ENCODE measurements at regions not wholly inside any gene's neighbourhood (a gene's known extent, or its start where the extent isn't known, plus 50 kb on each side); places are given as distances from the start of the nearest gene placed in this dataset.

DNA sequence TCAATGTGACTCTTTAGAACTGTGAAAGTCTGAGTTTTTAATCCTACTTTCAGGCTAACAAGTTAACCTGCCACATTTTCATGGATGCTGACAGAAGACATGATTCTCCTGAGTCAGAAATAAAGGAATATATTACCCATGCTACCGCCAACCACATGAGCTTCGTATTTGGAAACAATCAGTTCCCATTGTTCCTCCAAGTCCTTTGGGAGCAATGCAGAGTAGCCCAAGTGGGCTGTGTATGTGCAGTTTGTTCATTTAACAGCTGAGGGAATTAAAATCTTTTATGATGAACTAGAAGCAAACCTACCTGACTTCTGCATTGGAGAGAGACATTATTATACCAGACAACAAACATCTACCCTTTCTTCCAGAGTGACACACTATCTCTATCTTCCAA lies 169.3 kb upstream of the BET1 start:
- no peak overlapping the region for H3K27ac Mint-ChIP-seq
- WGBS (ENCODE audit: insufficient coverage), result no CpG with 5 or more reads among the region's 2 CpGs
- no peaks in the 10 kb centered on the region for H3K9me3 ChIP-seq (replicated peaks in 1 of 2; ENCODE audit: control insufficient read depth in 1 of 2, insufficient read depth in 1 of 2, low read length in 2 of 2)
- no peak for TF ChIP-seq CTCF (IDR thresholded peaks at IDR 0.05)
- no peaks in the 10 kb centered on the region for H3K36me3 ChIP-seq (replicated peaks in 1 of 2; ENCODE audit: control insufficient read depth in 1 of 2, insufficient read depth in 2 of 2, low read length in 2 of 2)
- H3K4me3 ChIP-seq (replicated peaks in 1 of 3; ENCODE audit: low read depth in 2 of 3, low read length in 3 of 3), result no peak overlapping the region
- H3K27me3 ChIP-seq (ENCODE audit: control insufficient read depth in 2 of 2, insufficient read depth in 2 of 2, low read length in 2 of 2), result no peaks in the 10 kb centered on the region
- H3K9ac ChIP-seq (ENCODE audit: insufficient read depth, low read length, poor library complexity, severe bottlenecking), result no peak overlapping the region
- H3K4me2 ChIP-seq (replicated peaks; ENCODE audit: extremely low read depth, low read length, poor library complexity, severe bottlenecking), result no peak overlapping the region
- no peaks in the 10 kb centered on the region for H4K20me1 ChIP-seq (ENCODE audit: insufficient read depth, low read length)
- no peak overlapping the region for H3K4me3 Mint-ChIP-seq
- no peak overlapping the region for H2AFZ ChIP-seq (ENCODE audit: insufficient read depth, low read depth, low read length, poor library complexity, severe bottlenecking)
- no peak overlapping the region for H3K27ac ChIP-seq (ENCODE audit: low read depth in 1 of 2, low read length in 2 of 2)
- peaks cover 12% of the 10 kb centered on the region for H3K4me1 Mint-ChIP-seq
- H3K9me3 Mint-ChIP-seq, result peaks cover 0 to 2% (median 0%) of the 10 kb centered on the region in 7 donors
- H3K36me3 Mint-ChIP-seq, result no peaks in the 10 kb centered on the region
- peaks cover 0 to 3% (median 0%) of the 10 kb centered on the region in 3 donors for H3K27me3 Mint-ChIP-seq (ENCODE audit: low read depth in 3 of 3)
- intact Hi-C loops (cut with micrococcal nuclease), result no loop called here
- H3K79me2 ChIP-seq (ENCODE audit: insufficient read depth, low read length), result no peaks in the 10 kb centered on the region
- H3K4me1 ChIP-seq (ENCODE audit: control insufficient read depth in 1 of 2, insufficient read depth in 2 of 2, low read length in 2 of 2), result peaks cover 0 to 4% of the 10 kb centered on the region in 2 donors
- DNase-seq, result no peak

DNA sequence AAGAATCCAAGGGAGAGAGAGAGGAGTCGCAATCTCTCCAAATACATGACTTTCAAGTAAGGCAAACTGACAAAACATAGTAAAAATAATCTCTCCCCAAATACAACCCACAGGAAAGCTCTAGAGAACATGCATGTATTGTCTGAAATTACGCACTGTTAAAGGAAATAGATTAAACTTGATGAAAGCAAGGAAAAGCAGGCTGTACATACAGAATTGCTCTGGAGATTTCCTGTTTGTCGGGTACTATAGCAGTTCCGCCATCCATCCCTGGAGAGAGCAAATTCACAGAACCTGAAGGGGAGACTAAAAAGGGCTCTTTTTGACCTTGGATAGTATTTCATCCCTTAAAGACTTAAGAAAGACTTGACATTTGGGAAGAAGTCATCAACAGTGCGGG lies 170.2 kb upstream of the BET1 start:
- Mint-ChIP-seq H3K9me3 (peaks cover 0 to 2% (median 0%) of the 10 kb centered on the region in 7 donors), H3K4me3 (no peak overlapping the region), H3K36me3 (no peaks in the 10 kb centered on the region), H3K27me3 (ENCODE audit: low read depth in 3 of 3) (peaks cover 0 to 3% (median 0%) of the 10 kb centered on the region in 3 donors), H3K27ac (no peak overlapping the region), H3K4me1 (peaks cover 10% of the 10 kb centered on the region)
- Histone ChIP-seq H3K4me1 (ENCODE audit: control insufficient read depth in 1 of 2, insufficient read depth in 2 of 2, low read length in 2 of 2) (peaks cover 0 to 4% of the 10 kb centered on the region in 2 donors), H3K4me2 (replicated peaks; ENCODE audit: extremely low read depth, low read length, poor library complexity, severe bottlenecking) (no peak overlapping the region), H3K27me3 (ENCODE audit: control insufficient read depth in 2 of 2, insufficient read depth in 2 of 2, low read length in 2 of 2) (no peaks in the 10 kb centered on the region), H3K79me2 (ENCODE audit: insufficient read depth, low read length) (no peaks in the 10 kb centered on the region), H2AFZ (ENCODE audit: insufficient read depth, low read depth, low read length, poor library complexity, severe bottlenecking) (no peak overlapping the region), H3K9ac (ENCODE audit: insufficient read depth, low read length, poor library complexity, severe bottlenecking) (no peak overlapping the region), H3K4me3 (replicated peaks in 1 of 3; ENCODE audit: low read depth in 2 of 3, low read length in 3 of 3) (no peak overlapping the region), H3K27ac (ENCODE audit: low read depth in 1 of 2, low read length in 2 of 2) (no peak overlapping the region), H3K9me3 (replicated peaks in 1 of 2; ENCODE audit: control insufficient read depth in 1 of 2, insufficient read depth in 1 of 2, low read length in 2 of 2) (no peaks in the 10 kb centered on the region), H4K20me1 (ENCODE audit: insufficient read depth, low read length) (no peaks in the 10 kb centered on the region), H3K36me3 (replicated peaks in 1 of 2; ENCODE audit: control insufficient read depth in 1 of 2, insufficient read depth in 2 of 2, low read length in 2 of 2) (no peaks in the 10 kb centered on the region)
- no peak for TF ChIP-seq CTCF (IDR thresholded peaks at IDR 0.05)
- 92% methylated on average over 3 of the region's 5 CpGs for WGBS (ENCODE audit: insufficient coverage)
- DNase-seq, result no peak
- intact Hi-C loops (cut with micrococcal nuclease), result no loop called here

All from CD14-positive monocyte (primary cell).